GM19395 (cell line): ENCODE measurements at regions not wholly inside any gene's neighbourhood (a gene's known extent, or its start where the extent isn't known, plus 50 kb on each side); places are given as distances from the start of the nearest gene placed in this dataset.

Source experiments
- ATAC-seq: cut with Tn5 transposase; IDR thresholded peaks from one replicate; pipeline ENCODE4 v1.9.1; 2021; ENCODE audit warnings: mild to moderate bottlenecking, moderate library complexity; ENCODE audit not compliant: unreplicated experiment

DNA sequence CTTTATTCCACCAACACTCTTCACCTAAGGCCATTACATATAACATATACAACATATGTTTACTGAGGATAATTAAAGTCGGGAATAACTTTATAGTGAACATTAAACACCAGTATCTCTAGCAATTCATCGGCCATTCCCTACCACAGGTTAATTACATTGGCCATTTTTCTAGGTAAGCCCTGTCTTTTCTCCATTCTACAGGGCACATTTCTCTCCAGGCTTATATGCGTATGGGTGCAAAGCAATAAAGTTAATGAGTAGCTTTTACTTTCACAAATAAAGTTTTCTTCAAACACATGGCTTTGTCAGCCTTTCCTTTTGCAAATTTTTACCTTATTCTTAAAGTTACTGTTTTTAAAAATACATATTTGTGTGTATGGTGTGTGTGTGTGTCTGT is 111.9 kb upstream of the IQCM start:
- no peak for ATAC-seq

DNA sequence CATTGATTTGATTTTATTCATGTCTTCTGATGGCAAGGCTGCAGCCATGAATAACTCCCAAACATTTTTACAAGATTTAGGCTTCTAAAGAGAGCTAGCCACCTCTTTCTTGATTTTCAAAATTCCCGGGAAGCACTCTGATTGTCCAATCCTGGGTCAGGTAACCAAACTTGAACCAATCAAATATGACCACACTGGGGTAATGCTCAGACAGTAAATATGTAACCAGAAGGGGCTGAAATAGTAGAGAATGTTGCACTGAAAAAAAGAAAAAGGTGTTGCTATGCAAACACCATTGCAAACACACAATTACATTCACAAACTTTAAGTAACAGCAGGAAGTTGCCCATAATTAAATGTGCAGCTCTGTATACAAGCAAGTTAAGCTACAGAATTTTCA is 112.9 kb upstream of the IQCM start:
- ATAC-seq, result no peak

DNA sequence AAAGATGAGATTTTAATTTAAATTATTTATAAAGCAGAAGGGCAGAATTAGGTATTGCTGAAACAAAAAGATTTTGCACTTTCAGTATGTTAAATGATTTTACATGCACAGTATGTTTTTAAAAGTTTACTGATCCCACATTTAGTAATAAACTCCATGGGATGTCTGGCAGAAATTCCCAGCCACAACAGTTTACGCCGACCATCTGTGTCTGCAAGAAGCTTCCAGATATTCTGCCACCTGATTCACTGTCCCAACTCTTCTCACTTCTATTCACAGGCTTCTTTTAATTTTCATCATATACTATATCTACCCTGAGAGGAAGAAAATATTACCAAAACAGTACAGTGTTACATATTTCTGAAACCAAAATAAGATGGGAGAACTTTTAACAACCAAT is 115.8 kb upstream of the IQCM start:
- ATAC-seq, result no peak

DNA sequence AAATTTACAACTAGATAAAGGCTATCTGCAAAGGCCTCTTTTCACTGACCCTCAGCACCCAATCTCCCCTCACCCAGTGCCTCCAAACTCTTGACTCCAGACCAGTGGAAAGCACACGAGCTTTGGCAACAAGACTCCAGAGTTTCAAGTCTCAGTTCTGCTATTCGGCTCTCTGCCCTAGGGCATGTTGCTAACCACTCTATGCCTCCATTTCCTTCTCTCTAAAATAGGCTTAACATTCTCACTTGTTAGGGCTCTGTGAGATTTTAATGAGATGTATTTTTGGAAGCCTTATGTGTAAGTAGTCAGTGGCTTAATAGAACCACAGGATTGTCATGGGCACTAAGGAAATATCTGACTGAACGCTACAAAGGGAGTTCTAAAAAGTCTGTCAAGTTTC is 116.5 kb upstream of the IQCM start:
- no peak for ATAC-seq

DNA sequence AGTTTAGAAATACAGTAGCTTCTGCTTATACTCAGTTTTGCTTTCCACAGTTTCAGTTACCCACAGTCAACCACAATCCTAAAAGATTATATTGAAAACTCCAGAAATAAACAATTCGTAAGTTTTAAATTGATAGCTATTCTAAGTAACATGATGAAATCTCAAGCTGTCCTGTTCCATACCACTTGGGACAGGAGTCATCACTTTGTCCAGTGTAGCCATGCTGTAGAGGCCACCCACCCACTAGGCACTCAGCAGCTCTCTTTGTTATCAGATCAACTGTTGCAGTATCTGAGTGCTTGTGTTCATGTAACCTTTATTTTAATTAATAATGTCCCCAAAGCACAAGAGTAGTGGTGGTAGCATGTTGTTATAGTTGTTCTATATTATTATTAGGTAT is 117.5 kb upstream of the IQCM start:
- no peak for ATAC-seq

DNA sequence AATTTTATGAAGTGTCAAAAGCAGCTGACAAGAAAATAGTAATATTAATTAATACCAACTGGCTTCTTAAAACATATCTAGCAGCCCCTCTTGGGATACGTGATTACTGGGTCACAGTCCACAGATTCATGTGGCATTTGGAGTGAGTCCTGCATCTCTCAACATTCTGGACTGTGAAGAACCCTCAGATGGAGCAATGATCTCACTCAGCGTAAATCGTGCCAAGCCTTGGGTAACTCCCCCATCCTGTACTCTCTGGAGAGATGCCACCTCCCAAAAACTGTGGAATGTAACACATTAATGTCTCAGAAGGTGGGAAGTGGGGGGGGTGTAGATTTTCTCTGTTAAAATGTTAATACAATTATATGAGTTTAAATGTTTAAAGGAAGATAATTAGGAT is 118.2 kb upstream of the IQCM start:
- ATAC-seq, result no peak

DNA sequence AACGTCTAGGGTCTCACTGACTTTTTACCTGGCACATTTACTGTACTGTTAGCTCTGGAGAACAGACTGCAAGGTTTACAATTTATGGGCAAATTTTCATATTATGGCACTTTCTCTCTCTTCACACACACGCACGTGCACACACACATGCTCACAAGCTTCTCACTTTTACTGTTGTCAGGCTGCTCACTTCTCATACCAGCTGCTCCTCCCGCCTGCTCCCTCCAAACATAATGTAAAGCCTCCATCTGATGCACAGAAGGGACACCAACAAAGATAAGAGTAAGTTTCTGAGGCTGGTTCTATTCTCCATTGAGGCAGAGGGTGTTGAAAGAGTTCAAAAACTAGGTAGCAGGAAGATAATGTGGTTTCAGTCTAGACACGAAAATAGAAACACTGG is 128.9 kb upstream of the DCLK2 start:
- no peak for ATAC-seq

DNA sequence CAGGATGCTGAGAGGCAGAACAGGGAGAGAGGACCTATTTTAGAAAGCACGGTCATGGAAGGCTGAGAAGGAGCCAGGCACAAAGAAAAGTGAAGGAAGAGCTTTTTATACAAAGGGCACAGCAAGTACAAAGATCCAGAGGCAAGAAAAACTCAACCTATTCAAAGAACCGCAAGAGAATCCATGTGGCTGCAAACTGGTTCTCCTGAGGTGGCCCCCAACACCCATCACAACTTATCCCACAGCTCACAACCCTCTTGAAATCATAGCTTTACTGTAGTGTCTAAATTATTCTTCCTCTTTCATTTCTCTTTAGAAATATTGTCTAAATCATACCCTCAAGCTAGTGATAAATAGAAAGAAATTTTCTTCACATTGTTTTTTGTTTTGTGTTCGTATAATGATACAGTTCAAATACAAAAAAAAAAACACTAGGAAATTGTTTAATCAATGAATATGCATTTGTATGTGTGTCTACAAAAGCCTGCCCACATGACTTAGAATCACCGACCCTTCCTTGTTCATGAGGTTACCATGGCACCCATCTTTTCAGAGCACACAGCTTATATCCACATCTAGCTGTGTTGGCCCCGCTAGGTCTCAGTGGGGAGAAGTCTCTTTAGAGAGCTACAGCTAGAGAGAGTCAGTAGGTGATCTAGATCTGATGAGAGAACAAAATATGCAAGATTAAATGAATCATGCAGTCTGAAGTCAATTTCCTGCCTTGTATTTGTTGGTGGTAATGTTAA is 126.9 kb upstream of the DCLK2 start:
- ATAC-seq, result no peak

DNA sequence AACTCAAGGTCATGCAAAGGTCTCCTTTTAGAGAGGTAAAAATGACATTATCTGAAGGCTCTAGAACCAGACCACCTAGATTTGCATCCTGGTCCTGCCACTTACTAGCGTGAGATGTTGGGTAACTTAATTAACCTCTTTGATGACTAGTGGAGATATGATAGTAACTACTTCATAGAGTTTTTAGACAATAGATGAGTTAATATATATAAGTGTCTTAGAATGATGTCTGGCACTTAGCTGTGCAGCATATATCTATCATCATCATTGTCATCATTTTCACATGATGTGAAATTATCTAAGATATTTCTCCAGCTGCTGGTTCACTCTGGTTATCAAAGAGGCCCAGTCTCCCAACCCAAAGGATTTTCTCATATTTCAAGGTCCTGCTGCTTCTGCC is 126.1 kb upstream of the DCLK2 start:
- no peak for ATAC-seq

DNA sequence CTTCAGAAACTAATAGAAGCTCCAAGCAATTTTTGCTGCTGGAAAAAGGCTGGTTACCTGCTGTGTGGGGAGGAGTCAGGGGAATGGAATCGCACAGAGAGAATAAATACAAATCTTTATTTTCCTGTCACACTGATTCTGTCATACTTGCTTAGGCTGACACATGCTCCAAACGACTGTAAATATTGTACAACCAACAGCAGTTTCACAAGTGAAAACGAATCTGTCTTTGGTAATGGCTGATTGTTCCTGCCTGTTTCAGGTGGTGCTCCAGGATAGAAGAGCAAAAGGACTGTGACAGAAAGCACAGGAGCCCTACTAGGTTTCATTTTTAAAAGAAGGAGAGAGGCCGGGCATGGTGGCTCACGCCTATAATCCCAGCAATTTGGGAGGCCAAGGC is 125.5 kb upstream of the DCLK2 start:
- no peak for ATAC-seq

DNA sequence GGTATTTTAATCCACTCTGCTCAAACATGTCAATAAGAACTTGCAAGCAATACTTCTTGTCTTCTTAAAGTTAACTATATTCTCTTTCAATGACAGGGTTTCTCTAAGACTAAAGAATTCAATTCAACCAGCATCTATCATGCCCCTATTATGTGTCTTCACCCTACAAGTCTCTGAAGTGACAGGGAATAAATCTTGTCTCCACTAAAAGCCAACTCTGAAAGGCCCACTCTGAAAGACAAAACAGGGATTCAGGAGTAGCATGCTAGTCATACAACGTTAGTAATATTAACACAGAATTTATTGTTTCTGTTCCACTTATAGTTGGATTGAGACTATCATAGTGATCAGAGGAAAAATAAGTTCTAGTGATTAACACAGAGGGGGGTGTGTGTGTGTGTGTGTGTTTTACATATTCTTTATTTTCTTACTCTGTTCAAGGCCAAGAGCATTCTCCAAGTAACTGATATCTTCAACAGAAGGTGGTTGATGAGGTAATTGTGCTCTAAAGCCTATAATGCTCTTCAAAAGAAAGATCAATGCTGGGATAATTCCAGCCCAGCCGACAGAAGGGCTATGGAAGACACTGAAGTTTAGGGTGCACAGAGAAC is 122.4 kb upstream of the DCLK2 start:
- no peak for ATAC-seq

DNA sequence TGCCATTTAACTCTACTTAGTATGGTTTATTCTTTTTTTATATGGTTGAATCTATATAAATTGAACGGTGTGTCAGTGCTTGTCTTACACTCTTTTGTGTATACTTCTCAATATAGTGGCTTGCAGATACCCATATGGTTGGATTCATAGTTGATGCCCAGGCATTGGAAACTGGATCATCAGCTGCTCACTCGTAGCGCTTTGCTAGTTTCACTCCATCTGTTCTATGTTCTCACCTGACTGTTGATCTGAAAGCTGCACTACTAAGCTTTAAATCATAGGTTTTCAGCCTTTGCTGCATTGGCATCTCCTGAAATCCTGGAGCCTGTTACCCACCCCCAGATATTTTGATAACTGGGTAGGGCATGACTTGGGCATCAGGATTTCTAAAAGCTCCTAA is 121.6 kb upstream of the DCLK2 start:
- ATAC-seq, result no peak

DNA sequence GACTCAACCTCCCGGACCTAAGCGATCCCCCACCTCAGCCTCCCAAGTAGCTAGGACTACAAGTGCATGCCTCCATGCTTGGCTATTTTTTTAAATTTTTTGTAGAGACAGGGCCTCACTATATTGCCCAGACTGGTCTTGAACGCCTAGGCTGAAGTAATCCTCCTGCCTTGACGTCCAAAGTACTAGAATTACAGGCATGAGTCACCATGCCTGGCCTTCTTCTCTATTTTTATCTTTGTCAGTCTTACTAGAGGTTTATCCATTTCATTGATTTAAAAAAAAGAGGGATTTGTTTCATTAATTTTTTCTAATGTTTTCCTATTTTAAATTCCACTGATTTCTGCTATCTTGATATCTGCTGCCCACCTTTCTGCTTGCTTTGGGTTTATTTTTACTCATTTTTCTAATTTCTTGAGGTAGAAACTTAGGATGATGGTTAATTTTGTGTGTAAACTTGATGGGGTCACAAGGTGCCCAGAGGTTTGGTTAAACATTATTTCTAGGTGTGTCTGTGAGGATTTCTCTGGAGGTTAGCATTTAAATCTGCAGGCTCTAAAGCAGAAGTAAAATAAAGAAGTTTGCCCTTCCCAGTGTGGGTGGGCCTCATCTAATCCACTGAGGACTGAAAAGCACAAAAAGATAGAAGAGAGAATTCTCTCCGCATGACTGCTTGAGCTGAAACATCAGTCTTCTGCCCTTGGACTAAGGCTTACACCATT is 116.2 kb upstream of the DCLK2 start:
- ATAC-seq, result no peak

DNA sequence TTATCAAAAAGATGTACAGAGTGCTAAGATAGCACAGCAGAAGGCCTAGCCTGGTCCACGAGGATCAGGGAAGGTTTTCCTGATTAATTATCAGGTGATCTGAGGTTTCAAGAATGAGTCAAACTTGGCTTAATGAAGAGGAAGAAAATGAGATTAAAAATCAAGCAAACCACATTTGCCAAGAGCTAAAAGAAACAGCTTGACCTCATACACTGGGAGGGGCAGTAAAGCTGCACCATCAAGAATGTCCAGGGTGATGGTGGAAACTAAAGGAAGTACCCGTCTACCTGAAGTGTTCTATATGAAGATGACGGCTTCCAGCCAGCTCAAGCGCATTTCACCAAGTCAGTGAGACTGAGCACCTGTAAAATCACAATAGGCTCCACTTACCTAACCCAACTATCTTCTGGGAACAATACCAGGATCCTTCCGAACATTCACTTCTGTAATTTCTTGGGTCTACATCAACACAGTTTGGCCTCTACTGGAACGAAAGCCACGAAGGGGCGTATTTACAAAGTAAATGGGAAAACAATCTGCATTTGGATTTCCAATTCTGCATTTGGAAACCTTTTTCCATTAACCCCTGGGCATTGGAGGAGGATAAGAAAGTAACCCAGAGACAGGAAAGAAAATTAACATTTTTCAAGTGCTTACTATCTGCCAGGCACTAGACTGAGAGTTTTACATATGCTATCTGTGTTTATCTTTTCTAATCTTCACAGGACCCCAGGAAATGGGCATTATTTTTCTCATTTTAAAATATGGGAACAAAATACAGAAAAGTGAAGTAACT is 114.0 kb upstream of the DCLK2 start:
- no peak for ATAC-seq

DNA sequence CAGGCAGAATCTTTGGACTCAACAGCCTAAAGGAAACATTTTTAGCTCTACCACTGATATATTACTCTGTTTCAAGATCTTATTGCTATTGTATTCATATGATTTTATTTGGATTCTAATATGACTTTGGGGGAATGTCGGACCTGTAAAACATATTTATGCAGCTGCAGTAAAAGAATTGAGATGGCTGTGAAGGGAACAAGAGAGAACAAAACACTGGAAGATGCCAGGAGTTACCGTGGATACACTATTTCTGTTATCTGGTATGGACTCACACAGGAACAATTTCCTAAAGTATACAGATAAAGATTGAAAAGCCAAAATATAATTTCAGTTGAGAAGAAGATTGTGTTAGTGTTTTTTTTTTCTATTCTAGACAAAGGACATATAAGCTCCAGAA is 113.0 kb upstream of the DCLK2 start:
- no peak for ATAC-seq

DNA sequence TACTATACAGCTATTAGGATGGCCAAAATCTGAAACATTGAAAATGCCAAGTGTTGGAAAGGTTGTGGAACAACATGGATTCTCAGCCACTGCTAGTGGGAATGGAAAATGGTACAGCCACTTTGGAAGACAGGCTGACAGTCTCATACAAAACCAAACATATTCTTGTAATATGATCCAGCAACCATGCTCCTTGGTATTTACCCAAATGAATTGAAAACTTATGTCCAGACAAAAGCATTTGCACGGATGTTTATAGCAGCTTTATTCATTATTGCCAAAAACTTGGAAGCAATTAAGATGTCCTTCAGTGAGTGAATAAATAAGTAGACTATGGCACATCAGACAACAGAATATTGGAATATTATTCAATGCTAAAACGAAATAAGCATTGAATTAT is 105.8 kb upstream of the DCLK2 start:
- ATAC-seq, result no peak

DNA sequence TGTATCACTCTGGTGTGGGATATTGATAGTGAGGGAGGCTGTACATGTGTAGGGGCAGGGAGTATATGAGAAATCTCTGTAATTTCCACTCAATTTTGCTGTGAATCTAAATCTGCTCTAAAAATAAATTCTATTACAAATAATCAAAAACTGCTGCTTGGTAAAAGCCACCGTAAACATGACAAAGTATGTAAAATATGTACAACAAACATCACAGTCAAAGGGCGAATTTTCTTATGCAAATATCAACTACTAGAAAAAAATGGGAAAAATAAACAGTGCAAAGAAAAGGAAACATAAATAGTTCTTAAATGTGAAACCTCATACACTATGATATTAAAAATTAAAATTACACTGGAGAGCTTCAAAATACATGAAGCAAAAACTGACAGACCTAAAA is 105.1 kb upstream of the DCLK2 start:
- no peak for ATAC-seq

DNA sequence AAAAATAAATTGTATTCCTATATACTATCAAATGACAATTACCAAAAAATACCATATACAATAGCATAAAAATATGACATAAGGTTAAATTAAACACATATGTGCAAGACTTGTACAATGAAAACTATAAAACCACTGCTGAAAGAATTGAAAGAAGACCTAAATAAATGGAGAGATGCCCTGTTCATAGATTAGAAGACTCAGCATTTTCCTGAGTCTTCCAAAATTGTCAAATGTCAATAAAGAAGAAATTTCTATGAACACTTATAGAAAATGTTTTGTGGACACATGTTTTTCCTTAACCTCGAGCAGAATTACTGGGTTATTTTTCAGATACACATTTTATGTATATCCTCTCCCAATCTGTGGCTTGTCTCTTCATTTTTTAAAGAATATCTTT is 103.1 kb upstream of the DCLK2 start:
- no peak for ATAC-seq

DNA sequence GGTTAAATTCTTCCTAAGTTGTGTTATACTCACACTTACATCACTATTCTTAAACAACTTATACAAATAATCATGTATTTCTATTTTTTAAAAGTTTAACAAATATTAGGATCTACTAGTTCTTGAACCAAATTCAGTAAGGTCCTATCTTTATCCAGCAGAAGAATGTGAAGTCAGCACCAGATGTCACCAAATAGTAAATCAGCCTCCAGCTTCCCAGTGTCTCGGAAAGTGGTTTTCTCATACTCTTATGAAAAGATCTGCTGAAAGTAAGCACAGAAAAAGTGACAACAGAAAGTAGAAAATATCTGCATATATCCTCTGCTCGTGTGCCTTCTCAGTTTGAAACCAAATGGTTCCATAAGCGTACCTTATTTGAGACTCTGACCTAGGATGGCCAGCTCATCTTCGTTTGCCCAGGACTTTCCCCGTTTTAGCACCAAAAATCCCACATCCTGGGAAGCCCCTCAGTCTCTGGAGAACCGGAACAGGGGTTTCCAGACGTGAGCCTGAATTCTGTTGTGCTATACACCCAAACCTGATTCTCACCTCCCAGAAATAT is 98.0 kb upstream of the DCLK2 start:
- peak; percentile 20 for ATAC-seq

DNA sequence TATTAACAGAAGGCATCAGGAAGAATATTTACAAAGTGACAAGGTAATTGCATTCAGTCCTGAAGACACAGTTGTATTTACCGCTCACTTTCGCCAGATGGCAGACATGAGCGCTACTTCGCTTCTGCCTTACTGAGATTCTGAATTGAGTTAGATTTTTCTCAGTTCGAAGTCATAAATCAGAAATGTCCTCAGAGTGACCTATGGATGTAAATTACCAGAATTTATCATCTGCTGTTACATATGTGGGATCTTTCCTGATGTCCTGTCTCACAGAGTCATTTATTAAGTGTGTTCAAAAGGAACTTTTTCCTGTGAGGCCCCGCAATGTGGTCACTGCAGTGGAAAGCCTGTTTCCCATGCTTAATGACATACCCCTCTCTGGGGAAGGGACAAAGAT is 97.3 kb upstream of the DCLK2 start:
- peak; percentile 87 for ATAC-seq

DNA sequence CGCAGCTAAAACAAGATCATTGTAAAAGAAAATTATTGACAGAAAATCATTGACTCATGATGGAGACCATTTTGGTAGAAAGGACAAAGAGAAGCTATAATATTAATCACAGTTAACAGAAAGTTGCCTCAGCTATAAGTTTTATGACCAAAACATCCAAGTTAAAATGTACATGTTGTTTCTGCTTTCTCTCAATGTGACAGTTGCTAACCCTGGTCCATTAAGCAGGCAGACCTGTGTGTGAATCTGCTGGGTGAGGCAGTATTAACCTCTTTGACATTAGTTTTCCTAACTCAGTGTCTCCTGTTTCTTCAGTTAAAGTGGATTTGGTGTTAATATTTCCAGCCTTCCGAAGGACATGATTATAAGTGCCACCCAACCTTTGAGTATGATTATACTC is 94.8 kb upstream of the DCLK2 start:
- no peak for ATAC-seq
